ENCODE measurements at regions not wholly inside any gene's neighbourhood (a gene's known extent, or its start where the extent isn't known, plus 50 kb on each side); places are given as distances from the start of the nearest gene placed in this dataset.

DNA sequence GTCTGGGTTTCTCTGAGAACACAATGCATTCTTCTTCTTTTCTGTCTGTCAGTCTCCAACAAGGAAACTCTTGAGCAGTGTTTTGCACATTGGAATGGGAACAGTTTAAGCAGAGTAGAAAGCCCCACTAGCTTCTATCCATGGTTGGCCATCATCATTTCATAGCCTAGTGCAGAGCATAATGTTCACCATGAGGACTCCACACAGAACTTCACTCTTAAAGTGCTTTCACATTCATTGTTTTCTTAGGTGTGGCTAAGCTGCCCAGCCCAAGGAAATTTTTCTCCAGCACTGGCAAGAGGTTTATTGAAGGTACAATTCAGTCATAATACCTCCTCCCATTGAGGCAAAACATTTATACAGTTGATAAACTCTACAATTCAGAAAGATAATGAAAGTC lies 503.0 kb upstream of the CD180 start:
- TF ChIP-seq FOXA2 (IDR thresholded peaks at IDR 0.05), result no peak
- no peak for TF ChIP-seq CTCF (IDR thresholded peaks at IDR 0.05; ENCODE audit: low read depth, low read length, missing input control)
- TF ChIP-seq JUND (IDR thresholded peaks at IDR 0.05), result no peak
- no peak for TF ChIP-seq REST (IDR thresholded peaks at IDR 0.05)
- TF ChIP-seq RAD21 (IDR thresholded peaks at IDR 0.05), result no peak
- TF ChIP-seq ATF3 (IDR thresholded peaks at IDR 0.05), result no peak
- TF ChIP-seq RXRA (IDR thresholded peaks at IDR 0.05), result no peak
- H3K9ac ChIP-seq (ENCODE audit: low read depth in 1 of 2, low read length in 2 of 2), result no peak overlapping the region
- peaks cover 0 to 9% (median 1%) of the 10 kb centered on the region in 4 donors for H3K9me3 ChIP-seq (ENCODE audit: control insufficient read depth in 4 of 4, low read length in 3 of 4)
- H3K27ac ChIP-seq (ENCODE audit: low read depth in 1 of 2, low read length in 2 of 2), result no peak overlapping the region
- no peaks in the 10 kb centered on the region for H3K36me3 ChIP-seq (ENCODE audit: control insufficient read depth in 4 of 4, insufficient read depth in 3 of 4, low read depth in 1 of 4, low read length in 3 of 4)
- no peaks in the 10 kb centered on the region for H3K27me3 ChIP-seq (ENCODE audit: control insufficient read depth in 4 of 4, insufficient read depth in 4 of 4, low read length in 3 of 4)
- no peak for DNase-seq (ENCODE audit: low spot score)
- H3K4me1 ChIP-seq (ENCODE audit: control insufficient read depth in 4 of 4, insufficient read depth in 4 of 4, low read length in 3 of 4), result no peaks in the 10 kb centered on the region
- H3K4me3 ChIP-seq (ENCODE audit: low read depth in 1 of 3, low read length in 3 of 3), result no peak overlapping the region

GRCh38 chr5:67696446-67696845 lies 499.8 kb upstream of the CD180 start:
- H3K36me3 ChIP-seq (ENCODE audit: control insufficient read depth in 4 of 4, insufficient read depth in 3 of 4, low read depth in 1 of 4, low read length in 3 of 4), result no peaks in the 10 kb centered on the region
- DNase-seq (ENCODE audit: low spot score), result no peak
- H3K4me3 ChIP-seq (ENCODE audit: low read depth in 1 of 3, low read length in 3 of 3), result no peak overlapping the region
- no peaks in the 10 kb centered on the region for H3K27me3 ChIP-seq (ENCODE audit: control insufficient read depth in 4 of 4, insufficient read depth in 4 of 4, low read length in 3 of 4)
- no peak for TF ChIP-seq FOXA2 (IDR thresholded peaks at IDR 0.05)
- TF ChIP-seq JUND (IDR thresholded peaks at IDR 0.05), result no peak
- no peak for TF ChIP-seq MAX (IDR thresholded peaks at IDR 0.05)
- TF ChIP-seq GABPA (IDR thresholded peaks at IDR 0.05 in 1 of 2, conservative IDR thresholded peaks at IDR 0.05 in 1 of 2), result no peak
- no peak for TF ChIP-seq EGR1 (IDR thresholded peaks at IDR 0.05; ENCODE audit: low read depth in 2 of 2)
- no peak for TF ChIP-seq RAD21 (IDR thresholded peaks at IDR 0.05)
- no peak for TF ChIP-seq TAF1 (conservative IDR thresholded peaks at IDR 0.05)
- no peak for TF ChIP-seq REST (IDR thresholded peaks at IDR 0.05)
- TF ChIP-seq RXRA (IDR thresholded peaks at IDR 0.05), result no peak
- no peak for TF ChIP-seq HNF4G (IDR thresholded peaks at IDR 0.05)
- TF ChIP-seq CTCF (IDR thresholded peaks at IDR 0.05; ENCODE audit: low read depth, low read length, missing input control), result no peak
- TF ChIP-seq ZBTB33 (IDR thresholded peaks at IDR 0.05), result no peak
- no peaks in the 10 kb centered on the region for H3K4me1 ChIP-seq (ENCODE audit: control insufficient read depth in 4 of 4, insufficient read depth in 4 of 4, low read length in 3 of 4)
- 95% methylated on average over 1 of the region's 1 CpG for WGBS
- no peaks in the 10 kb centered on the region for H3K9me3 ChIP-seq (ENCODE audit: control insufficient read depth in 4 of 4, low read length in 3 of 4)
- H3K27ac ChIP-seq (ENCODE audit: low read depth in 1 of 2, low read length in 2 of 2), result no peak overlapping the region
- no peak overlapping the region for H3K9ac ChIP-seq (ENCODE audit: low read depth in 1 of 2, low read length in 2 of 2)

All from liver (tissue), 8 donors.